GM11168 (cell line): ENCODE measurements at regions not wholly inside any gene's neighbourhood (a gene's known extent, or its start where the extent isn't known, plus 50 kb on each side); places are given as distances from the start of the nearest gene placed in this dataset.

Experiments
- in situ Hi-C: fragments of 300-500 bp; cut with MboI; formaldehyde crosslinking; loops from one replicate; pipeline ENCODE4 v1.12.0; 2022; ENCODE audit warnings: low sequenced_read_pairs; ENCODE audit not compliant: unreplicated experiment

GRCh38 chr5:159450417-159450816 lies 120.1 kb upstream of the IL12B start:
- in situ Hi-C loops = no loop called here

- in situ Hi-C loops = no loop called here
These were observed 121.1 kb upstream of the IL12B start for GRCh38 chr5:159451197-159452052.

- in situ Hi-C loops = no loop called here
These were observed 122.3 kb upstream of the IL12B start for GRCh38 chr5:159452480-159453167.

- in situ Hi-C loops = no loop called here
These were observed 122.9 kb upstream of the IL12B start for GRCh38 chr5:159453209-159453608.

- in situ Hi-C loops = no loop called here
These were observed 126.0 kb upstream of the IL12B start for GRCh38 chr5:159456261-159456660.

- in situ Hi-C loops = no loop called here
These were observed 126.6 kb upstream of the IL12B start for GRCh38 chr5:159456722-159457465.

GRCh38 chr5:159458217-159458711 lies 128.0 kb upstream of the IL12B start:
- in situ Hi-C loops = no loop called here

GRCh38 chr5:159459132-159459627 lies 128.9 kb upstream of the IL12B start:
- in situ Hi-C loops = no loop called here

- in situ Hi-C loops = no loop called here
These were observed 129.8 kb upstream of the IL12B start for GRCh38 chr5:159459951-159460538.

GRCh38 chr5:159463590-159464321 lies 133.5 kb upstream of the IL12B start:
- in situ Hi-C loops = no loop called here

GRCh38 chr5:159465604-159466003 lies 135.3 kb upstream of the IL12B start:
- in situ Hi-C loops = no loop called here

- in situ Hi-C loops = no loop called here
These were observed 137.4 kb upstream of the IL12B start for GRCh38 chr5:159467666-159468065.

- in situ Hi-C loops = no loop called here
These were observed 139.4 kb upstream of the IL12B start for GRCh38 chr5:159469496-159470372.

GRCh38 chr5:159471904-159472303 lies 141.6 kb upstream of the IL12B start:
- in situ Hi-C loops = no loop called here

GRCh38 chr5:159475026-159475425 lies 144.7 kb upstream of the IL12B start:
- in situ Hi-C loops = no loop called here

- in situ Hi-C loops = no loop called here
These were observed 148.7 kb upstream of the IL12B start for GRCh38 chr5:159478950-159479349.

- in situ Hi-C loops = no loop called here
These were observed 150.6 kb upstream of the IL12B start for GRCh38 chr5:159480849-159481248.

- in situ Hi-C loops = no loop called here
These were observed 151.5 kb upstream of the IL12B start for GRCh38 chr5:159481751-159482150.

GRCh38 chr5:159486836-159487235 lies 156.5 kb upstream of the IL12B start:
- in situ Hi-C loops = no loop called here
